Activated naive CD8-positive, alpha-beta T cell (primary cell): ENCODE measurements at regions not wholly inside any gene's neighbourhood (a gene's known extent, or its start where the extent isn't known, plus 50 kb on each side); places are given as distances from the start of the nearest gene placed in this dataset.
"Not testable (repeated sequence)": the region's sequence is repeated elsewhere in the genome, so short reads cannot be mapped to it uniquely, and the experiment has no call there.

Source experiments
- H3K27ac Mint-ChIP-seq: one replicate; pipeline ENCODE4 v1.8.0; 2021; ENCODE audit warnings: mixed read lengths
- H3K27me3 Mint-ChIP-seq: one replicate; pipeline ENCODE4 v1.8.0; 2021; ENCODE audit warnings: mixed read lengths
- H3K36me3 Mint-ChIP-seq: one replicate; pipeline ENCODE4 v1.8.0; 2021; ENCODE audit warnings: mixed read lengths
- H3K4me1 Mint-ChIP-seq: one replicate; pipeline ENCODE4 v1.8.0; 2021; ENCODE audit warnings: low read depth, mixed read lengths
- H3K4me3 Mint-ChIP-seq: one replicate; pipeline ENCODE4 v1.8.0; 2021; ENCODE audit warnings: mild to moderate bottlenecking, mixed read lengths
- H3K9me3 Mint-ChIP-seq: one replicate; pipeline ENCODE4 v1.8.0; 2021; ENCODE audit warnings: low read depth, mixed read lengths

DNA sequence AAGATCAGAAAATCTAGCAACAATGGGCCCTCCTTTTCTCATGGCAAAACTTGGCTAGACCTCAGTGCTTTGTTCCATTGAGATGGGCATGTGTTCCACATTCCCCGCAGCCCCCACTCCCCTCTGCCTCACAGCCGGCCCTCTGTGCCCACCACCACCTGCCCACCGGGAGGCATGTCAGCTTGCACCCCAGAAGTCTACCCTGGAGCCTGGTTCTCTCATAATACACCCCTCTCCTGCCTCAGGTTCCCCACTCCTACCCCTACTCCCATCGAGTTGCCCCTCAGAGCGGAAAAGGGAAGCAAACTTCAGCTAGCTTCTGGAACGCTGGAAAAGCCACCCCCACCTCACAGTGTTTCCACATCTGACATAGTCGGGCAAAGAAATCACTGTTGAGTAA is 219.0 kb downstream of the ANAPC1 start:
- Mint-ChIP-seq H3K4me3 (no peak overlapping the region), H3K27ac (no peak overlapping the region), H3K9me3 (no peaks in the 10 kb centered on the region), H3K4me1 (peaks cover 1% of the 10 kb centered on the region), H3K27me3 (no peaks in the 10 kb centered on the region), H3K36me3 (no peaks in the 10 kb centered on the region)

DNA sequence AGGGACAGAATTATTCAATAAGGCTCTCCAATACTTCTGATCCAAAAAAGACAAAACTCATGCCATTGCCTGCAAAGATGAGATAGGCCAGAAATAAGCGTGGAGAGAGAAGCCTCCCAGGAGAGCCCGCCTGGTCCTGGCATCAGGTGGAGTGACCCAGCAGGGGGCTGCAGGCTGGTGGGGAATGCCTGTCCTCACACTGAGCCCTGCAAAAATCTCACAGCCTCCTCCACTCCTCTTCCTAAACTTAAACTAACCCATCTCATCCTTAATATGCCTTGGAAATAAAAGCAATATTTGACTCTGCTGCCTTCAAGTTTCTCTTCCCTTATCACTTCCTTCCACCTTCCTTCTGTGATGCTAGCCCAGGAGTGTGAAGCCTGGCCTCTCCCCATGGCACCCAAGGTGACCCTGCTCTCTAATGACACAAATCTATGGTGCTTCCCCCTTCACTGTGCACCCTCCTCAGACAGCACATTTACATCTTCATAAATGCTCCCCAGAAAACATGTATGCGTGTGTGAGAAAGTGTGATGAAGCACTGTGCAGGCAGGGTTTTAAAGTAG is 218.4 kb downstream of the ANAPC1 start:
- Mint-ChIP-seq H3K4me3 (no peak overlapping the region), H3K9me3 (no peaks in the 10 kb centered on the region), H3K36me3 (no peaks in the 10 kb centered on the region), H3K27ac (no peak overlapping the region), H3K4me1 (peaks cover 1% of the 10 kb centered on the region), H3K27me3 (no peaks in the 10 kb centered on the region)

DNA sequence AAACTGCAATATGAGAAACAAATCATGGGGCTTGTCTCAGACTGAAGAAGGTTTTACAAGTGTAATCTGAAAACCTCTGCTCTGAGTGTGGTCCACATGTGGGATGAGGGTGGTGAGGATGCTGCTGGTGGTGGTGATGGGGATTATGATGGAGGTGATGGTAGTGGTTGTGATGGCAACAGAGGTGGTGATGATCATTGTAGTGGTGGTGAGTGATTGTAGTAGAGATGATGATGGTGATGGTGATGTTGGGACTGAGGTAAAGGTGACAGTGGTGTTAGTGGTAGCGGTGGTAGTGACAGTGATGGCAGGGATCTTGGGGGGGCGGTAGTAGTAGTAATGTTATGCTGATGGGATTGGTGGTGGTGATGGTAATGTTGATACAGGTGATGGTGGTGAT is 217.8 kb downstream of the ANAPC1 start:
- Mint-ChIP-seq H3K4me3 (no peak overlapping the region), H3K27ac (no peak overlapping the region), H3K27me3 (no peaks in the 10 kb centered on the region), H3K4me1 (peaks cover 1% of the 10 kb centered on the region), H3K9me3 (no peaks in the 10 kb centered on the region), H3K36me3 (no peaks in the 10 kb centered on the region)

DNA sequence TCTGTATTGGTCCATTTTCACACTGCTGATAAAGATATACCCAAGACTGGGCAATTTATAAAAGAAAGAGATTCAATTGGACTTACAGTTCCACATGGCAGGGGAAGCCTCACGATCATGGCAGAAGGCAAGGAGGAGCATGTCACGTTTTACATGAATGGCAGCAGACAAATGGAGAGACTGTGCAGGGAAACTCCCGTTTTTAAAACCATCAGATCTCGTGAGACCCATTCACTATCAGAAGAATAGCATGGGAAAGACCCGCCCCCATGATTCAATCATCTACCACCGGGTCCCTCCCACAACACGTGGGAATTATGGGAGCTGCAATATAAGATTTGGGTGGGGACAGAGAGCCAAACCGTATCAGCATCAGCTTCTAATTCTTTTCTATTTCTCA is 217.0 kb downstream of the ANAPC1 start:
- Mint-ChIP-seq H3K27ac (no peak overlapping the region), H3K27me3 (no peaks in the 10 kb centered on the region), H3K9me3 (no peaks in the 10 kb centered on the region), H3K36me3 (no peaks in the 10 kb centered on the region), H3K4me3 (no peak overlapping the region), H3K4me1 (peaks cover 1% of the 10 kb centered on the region)

DNA sequence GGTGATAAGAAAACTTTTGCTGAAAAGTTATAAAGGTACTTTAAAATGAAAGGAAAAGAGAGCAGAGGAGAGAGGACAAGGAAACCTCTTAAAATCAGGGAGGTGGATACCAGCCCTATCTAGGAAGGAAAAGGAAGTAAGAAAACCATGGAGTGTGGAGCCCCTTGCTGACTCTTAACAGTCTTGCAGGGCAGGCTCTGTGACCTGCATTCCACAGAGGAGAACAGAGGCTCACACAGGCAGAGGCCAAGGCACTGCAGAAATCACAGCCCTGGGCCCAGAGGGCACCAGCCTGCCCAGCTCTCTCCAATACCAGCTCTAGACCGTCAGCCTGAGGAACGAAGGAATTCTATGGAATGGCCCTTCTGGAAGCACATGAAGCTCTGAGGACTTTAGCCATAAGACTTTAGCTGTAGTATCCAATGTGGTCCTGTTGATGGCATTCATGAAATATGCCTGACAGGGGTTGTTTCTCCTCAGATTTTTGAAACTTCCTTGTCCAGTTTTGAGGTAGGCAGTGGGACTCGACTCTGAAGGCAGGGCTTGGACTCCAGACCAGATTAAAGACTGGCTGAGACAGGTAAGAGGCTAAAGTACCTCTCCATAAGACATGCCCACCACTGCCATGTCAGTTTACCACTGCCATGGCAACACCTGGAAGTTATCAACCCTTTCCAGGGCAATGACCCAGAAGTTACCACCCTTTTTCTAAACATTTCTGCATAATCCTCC is 216.3 kb downstream of the ANAPC1 start:
- H3K27ac Mint-ChIP-seq: no peak overlapping the region
- H3K36me3 Mint-ChIP-seq: no peaks in the 10 kb centered on the region
- no peak overlapping the region for H3K4me3 Mint-ChIP-seq
- no peaks in the 10 kb centered on the region for H3K27me3 Mint-ChIP-seq
- no peaks in the 10 kb centered on the region for H3K9me3 Mint-ChIP-seq
- H3K4me1 Mint-ChIP-seq: peaks cover 1% of the 10 kb centered on the region

DNA sequence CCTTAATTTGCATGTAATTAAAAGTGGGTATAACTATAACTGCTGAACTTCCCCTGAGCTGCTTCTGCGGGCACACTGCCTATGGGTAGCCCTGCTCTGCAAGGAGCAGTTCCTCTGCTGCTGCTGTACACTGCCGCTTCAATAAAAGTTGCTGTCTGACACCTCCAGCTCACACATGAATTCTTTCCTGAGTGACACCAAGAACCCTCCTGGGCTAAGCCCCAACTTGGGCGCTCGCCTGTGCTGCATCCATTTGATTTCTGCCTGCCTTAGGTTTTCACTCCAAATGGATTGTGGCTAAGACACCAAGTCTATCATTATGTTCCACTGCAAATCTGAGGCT is 215.7 kb downstream of the ANAPC1 start:
- Mint-ChIP-seq H3K36me3 (no peaks in the 10 kb centered on the region), H3K27me3 (no peaks in the 10 kb centered on the region), H3K4me1 (no peaks in the 10 kb centered on the region), H3K9me3 (no peaks in the 10 kb centered on the region), H3K4me3 (no peak overlapping the region), H3K27ac (no peak overlapping the region)

DNA sequence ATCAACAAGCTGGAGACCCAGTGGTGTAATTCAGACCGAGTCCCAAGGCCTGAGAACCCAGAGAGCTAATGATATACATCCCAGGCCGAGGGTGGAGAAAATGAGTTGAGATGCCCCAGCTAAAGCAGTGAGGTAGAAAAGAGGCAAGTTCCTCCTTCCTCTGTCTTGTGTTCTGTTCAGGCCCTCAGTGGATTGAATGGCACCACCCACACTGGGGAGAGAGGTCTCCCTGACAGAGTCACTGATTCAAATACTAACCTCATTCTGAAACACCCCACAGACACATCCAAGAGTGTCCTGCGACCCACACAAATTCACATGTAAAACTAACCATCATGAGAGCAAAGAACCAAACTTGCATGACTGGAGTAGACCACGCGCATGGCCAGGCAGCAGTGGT is 215.3 kb downstream of the ANAPC1 start:
- Mint-ChIP-seq H3K27ac (no peak overlapping the region), H3K36me3 (no peaks in the 10 kb centered on the region), H3K4me3 (no peak overlapping the region), H3K4me1 (no peaks in the 10 kb centered on the region), H3K9me3 (no peaks in the 10 kb centered on the region), H3K27me3 (no peaks in the 10 kb centered on the region)

DNA sequence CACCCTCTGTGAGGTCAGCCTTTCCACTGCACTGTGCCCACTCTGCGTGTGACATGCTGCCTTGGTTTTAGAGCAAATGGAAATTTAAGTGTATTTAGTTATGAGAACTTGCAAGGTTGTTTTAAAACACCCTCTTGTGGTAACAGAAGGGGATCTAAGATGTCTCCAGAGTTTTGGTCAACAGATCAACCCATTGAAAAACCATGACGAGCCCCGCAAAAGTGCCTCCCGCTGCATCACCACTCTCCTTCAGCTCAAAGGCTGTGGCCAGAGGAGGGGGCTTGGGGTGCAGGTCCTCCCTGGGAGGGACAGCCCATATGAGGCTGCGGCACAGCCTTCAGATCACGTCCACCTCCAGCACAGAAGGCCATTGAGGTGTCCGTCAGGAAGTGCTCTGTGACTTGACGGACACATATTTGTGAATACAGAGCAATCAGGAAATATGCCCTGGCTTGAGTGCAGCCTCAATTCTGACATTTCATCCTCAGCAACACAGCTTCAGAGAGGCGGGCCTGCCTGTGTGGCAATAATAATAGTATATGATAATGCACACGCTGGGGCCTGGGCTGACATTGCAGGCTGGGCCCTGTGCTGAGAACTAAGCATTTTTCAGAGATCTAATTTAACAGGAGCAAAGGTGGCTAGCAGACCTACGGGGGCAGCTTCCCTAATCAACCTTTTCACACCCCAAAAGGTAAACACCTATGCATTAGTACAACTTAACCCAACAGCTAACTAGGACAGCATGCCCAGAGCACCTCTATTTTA is 213.9 kb downstream of the ANAPC1 start:
- no peaks in the 10 kb centered on the region for H3K36me3 Mint-ChIP-seq
- H3K4me1 Mint-ChIP-seq: no peaks in the 10 kb centered on the region
- H3K9me3 Mint-ChIP-seq: no peaks in the 10 kb centered on the region
- no peak overlapping the region for H3K27ac Mint-ChIP-seq
- no peaks in the 10 kb centered on the region for H3K27me3 Mint-ChIP-seq
- H3K4me3 Mint-ChIP-seq: no peak overlapping the region

DNA sequence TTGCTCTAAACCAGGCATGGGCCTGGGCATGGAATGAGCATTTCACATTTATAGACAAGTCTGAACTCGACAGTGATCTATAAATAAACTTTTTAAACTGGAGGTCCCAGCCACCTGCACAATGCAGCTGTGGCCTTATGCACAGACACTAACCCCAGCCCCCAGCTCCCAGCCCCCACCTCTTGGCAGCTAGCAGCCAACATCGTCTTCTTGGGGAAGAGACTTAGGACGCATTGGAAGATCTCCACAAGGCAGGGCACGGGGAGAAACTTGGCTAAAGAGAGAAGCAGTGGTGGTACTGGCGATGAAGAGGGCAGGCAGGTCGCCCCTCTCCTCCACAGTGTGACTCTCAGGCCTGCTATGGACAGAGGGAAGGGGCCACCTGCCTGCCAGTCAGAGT is 213.2 kb downstream of the ANAPC1 start:
- H3K27me3 Mint-ChIP-seq: no peaks in the 10 kb centered on the region
- H3K4me1 Mint-ChIP-seq: peaks cover 2% of the 10 kb centered on the region
- no peak overlapping the region for H3K4me3 Mint-ChIP-seq
- H3K9me3 Mint-ChIP-seq: no peaks in the 10 kb centered on the region
- no peak overlapping the region for H3K27ac Mint-ChIP-seq
- H3K36me3 Mint-ChIP-seq: no peaks in the 10 kb centered on the region

DNA sequence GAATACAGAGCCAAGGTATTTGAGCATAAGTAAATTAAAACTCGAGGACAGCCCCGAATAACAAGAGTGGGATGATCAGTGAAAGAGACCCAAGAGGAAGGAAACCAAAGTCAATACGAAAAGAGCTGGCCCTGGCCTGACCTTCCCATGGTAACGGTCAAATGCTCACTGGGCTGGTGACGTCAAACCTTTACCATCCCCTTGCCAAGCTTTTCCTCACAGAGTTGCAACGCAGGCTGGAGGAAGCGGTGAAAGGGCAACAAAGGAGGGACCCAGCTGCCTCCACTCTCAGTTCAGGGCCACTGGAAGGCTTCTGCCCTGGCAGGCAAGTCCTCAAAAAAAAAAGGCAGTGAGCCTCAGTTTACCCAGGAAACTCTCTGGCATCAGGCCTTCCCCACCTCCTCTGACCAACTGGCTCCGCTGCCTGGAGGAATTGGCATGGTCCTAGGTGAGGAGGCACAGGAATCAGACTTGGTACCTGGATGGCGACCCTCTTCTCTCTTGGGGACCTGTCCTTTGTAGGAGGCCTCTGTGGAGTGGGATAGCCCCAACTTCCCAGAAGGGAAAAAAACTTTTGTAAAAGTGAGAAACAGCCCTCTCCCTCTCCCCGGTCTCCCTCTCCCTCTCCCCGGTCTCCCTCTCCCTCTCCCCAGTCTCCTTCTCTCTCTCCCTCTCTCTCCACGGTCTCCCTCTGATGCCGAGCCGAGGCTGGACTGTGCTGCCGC is 212.4 kb downstream of the ANAPC1 start:
- H3K4me3 Mint-ChIP-seq: no peak overlapping the region

DNA sequence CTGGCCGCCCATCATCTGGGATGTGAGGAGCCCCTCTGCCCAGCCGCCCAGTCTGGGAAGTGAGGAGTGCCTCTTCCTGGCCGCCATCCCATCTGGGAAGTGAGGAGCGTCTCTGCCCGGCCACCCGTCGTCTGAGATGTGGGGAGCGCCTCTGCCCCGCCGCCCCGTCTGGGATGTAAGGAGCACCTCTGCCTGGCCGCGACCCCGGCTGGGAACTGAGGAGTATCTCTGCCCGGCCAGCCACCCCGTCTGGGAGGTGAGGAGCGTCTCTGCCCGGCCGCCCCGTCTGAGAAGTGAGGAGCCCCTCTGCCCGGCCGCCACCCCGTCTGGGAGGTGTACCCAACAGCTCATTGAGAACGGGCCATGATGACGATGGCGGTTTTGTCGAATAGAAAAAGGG is 211.4 kb downstream of the ANAPC1 start:
- not testable (repeated sequence) for H3K27me3 Mint-ChIP-seq, H3K27ac Mint-ChIP-seq, H3K4me3 Mint-ChIP-seq, H3K36me3 Mint-ChIP-seq, H3K4me1 Mint-ChIP-seq, H3K9me3 Mint-ChIP-seq

More for the DNA sequence above, 212.4 kb downstream of the ANAPC1 start:
- no peak overlapping the region for H3K27ac Mint-ChIP-seq
- no peaks in the 10 kb centered on the region for H3K9me3 Mint-ChIP-seq
- peaks cover 2% of the 10 kb centered on the region for H3K4me1 Mint-ChIP-seq
- no peaks in the 10 kb centered on the region for H3K27me3 Mint-ChIP-seq
- no peaks in the 10 kb centered on the region for H3K36me3 Mint-ChIP-seq

DNA sequence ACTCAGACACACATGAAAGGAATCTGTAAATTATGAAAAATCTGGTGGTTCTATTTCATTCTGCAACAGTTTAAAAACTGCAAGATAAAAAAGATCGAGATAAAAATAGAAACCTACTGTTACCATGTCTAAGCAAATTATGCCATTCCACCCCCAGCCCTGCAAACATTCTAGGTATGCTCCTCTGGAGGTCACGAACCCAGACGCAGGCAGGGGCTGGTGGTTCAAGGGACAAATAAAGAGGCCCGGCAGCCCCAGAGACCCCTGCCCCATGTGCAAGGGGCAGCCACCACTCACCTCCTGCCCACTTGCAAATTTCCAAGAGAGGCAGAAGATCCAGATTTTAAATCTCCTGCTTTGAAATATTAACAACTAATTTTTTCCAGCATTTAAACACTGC is 210.5 kb downstream of the ANAPC1 start:
- Mint-ChIP-seq H3K4me1 (peaks cover 2% of the 10 kb centered on the region), H3K4me3 (no peak overlapping the region), H3K36me3 (no peaks in the 10 kb centered on the region), H3K27me3 (no peaks in the 10 kb centered on the region), H3K27ac (no peak overlapping the region), H3K9me3 (no peaks in the 10 kb centered on the region)

DNA sequence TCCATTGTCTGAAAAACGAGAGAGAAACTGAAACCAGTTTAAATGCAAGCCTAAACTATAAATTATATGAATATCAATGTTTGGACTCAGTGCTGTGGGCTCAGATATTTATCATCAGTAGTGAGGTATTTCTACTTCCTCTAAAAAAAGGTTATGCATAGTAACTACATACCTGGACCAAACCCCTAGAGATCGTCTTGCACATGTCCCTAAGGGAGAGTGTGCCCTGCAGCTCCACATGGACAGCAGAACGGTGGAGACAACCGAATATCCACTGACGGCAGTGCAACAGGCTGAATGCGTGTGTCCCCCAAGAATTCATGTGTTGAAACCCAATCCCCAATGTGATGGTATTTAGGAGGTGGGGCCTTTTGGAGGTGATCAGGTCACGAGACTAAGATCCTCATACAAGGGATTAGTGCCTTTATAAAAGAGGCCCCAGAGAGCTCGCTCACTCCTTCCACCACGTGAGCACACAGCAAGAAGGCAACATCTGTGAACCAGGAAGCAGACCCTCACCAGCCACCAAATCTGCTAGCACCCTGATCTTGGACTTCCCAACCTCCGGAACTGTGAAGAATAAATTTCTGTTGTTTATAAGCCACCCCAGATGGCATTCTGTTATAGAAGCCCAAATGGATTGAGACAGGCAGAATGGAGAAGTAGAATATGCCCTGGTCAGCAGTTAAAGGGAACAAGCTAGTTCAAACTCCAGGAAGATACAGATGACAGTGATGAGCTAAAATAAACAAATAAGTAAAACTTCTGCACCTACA is 208.4 kb downstream of the ANAPC1 start:
- Mint-ChIP-seq H3K4me1 (peaks cover 2% of the 10 kb centered on the region), H3K4me3 (no peak overlapping the region), H3K36me3 (no peaks in the 10 kb centered on the region), H3K27ac (no peak overlapping the region), H3K27me3 (no peaks in the 10 kb centered on the region), H3K9me3 (no peaks in the 10 kb centered on the region)

DNA sequence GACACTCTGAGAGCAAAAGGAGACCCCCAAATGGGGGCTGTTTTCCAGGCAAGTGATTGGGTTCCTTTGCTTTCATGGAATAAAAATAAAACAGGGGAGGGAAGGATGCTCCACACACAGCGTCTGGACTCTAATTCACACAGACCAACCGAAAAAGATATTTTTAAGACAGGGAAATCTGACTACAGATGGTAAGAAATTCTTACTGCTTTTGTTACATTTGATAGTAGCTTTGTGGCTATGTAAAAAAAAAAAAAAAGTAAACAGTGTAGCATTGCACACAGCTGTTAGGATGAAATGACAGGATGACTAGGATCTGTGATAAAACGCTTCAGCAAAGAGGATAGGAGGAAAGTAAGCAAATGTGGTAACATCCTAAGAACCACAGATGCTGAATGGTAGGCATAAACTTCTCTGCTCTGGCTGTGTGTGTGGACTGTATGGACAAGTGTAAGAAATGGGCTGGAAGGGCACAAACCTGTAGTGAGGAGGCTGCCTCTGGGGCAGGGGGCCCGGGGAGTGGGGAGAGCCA is 207.6 kb downstream of the ANAPC1 start:
- peaks cover 2% of the 10 kb centered on the region for H3K4me1 Mint-ChIP-seq
- H3K36me3 Mint-ChIP-seq: no peaks in the 10 kb centered on the region
- H3K27ac Mint-ChIP-seq: no peak overlapping the region
- no peak overlapping the region for H3K4me3 Mint-ChIP-seq
- no peaks in the 10 kb centered on the region for H3K27me3 Mint-ChIP-seq
- H3K9me3 Mint-ChIP-seq: no peaks in the 10 kb centered on the region
